RWPE2 (cell line): ENCODE measurements at regions not wholly inside any gene's neighbourhood (a gene's known extent, or its start where the extent isn't known, plus 50 kb on each side); places are given as distances from the start of the nearest gene placed in this dataset.

ENCODE experiments used
- ATAC-seq: fragments of 200-7000 bp; cut with Tn5 transposase; 3 replicates; pipeline ENCODE4 v1.9.1; 2021; ENCODE audit warnings: low read depth
- DNase-seq: peaks from one replicate; pipeline ENCODE4 v3.0.0-alpha.2; 2020; ENCODE audit warnings: low spot score
- H3K27ac ChIP-seq: fragments of 450-650 bp; 2 replicates; pipeline ENCODE4 v1.5.1; 2017; ENCODE audit warnings: mild to moderate bottlenecking; ENCODE audit not compliant: poor library complexity, severe bottlenecking
- H3K27me3 ChIP-seq: fragments of 250-450 bp; sonication (Bioruptor Pico); 2 replicates; pipeline ENCODE4 v1.5.1; 2021; ENCODE audit warnings: mild to moderate bottlenecking, moderate library complexity; ENCODE audit not compliant: insufficient read depth, poor library complexity, severe bottlenecking
- H3K36me3 ChIP-seq: fragments of 250-450 bp; sonication (Bioruptor Pico); 2 replicates; pipeline ENCODE4 v1.5.1; 2020; ENCODE audit warnings: low read depth, mild to moderate bottlenecking, moderate library complexity
- H3K4me1 ChIP-seq: fragments of 250-450 bp; sonication (Bioruptor Pico); 2 replicates; pipeline ENCODE4 v1.5.1; 2021; ENCODE audit warnings: mild to moderate bottlenecking, moderate library complexity; ENCODE audit not compliant: insufficient read depth, poor library complexity, severe bottlenecking
- H3K4me3 ChIP-seq: fragments of 250-450 bp; sonication (Bioruptor Pico); 2 replicates; pipeline ENCODE4 v1.5.1; 2021; ENCODE audit warnings: mild to moderate bottlenecking, moderate library complexity; ENCODE audit not compliant: severe bottlenecking
- H3K9me3 ChIP-seq: fragments of 250-450 bp; sonication (Bioruptor Pico); 2 replicates; pipeline ENCODE4 v1.5.1; 2021; ENCODE audit warnings: mild to moderate bottlenecking, moderate library complexity; ENCODE audit not compliant: severe bottlenecking
- TF ChIP-seq, protein P1 (sequence below): fragments of 450-650 bp; IDR thresholded peaks from one replicate; pipeline ENCODE4 v1.5.1; 2017; ENCODE audit warnings: mild to moderate bottlenecking, moderate library complexity; ENCODE audit not compliant: poor library complexity, severe bottlenecking

GRCh38 chr13:79745081-79745480 lies 264.1 kb downstream of the NDFIP2 start:
- H3K27ac ChIP-seq, result no peak overlapping the region
- no peaks in the 10 kb centered on the region for H3K4me1 ChIP-seq
- H3K27me3 ChIP-seq, result no peaks in the 10 kb centered on the region
- TF ChIP-seq, protein P1, sequence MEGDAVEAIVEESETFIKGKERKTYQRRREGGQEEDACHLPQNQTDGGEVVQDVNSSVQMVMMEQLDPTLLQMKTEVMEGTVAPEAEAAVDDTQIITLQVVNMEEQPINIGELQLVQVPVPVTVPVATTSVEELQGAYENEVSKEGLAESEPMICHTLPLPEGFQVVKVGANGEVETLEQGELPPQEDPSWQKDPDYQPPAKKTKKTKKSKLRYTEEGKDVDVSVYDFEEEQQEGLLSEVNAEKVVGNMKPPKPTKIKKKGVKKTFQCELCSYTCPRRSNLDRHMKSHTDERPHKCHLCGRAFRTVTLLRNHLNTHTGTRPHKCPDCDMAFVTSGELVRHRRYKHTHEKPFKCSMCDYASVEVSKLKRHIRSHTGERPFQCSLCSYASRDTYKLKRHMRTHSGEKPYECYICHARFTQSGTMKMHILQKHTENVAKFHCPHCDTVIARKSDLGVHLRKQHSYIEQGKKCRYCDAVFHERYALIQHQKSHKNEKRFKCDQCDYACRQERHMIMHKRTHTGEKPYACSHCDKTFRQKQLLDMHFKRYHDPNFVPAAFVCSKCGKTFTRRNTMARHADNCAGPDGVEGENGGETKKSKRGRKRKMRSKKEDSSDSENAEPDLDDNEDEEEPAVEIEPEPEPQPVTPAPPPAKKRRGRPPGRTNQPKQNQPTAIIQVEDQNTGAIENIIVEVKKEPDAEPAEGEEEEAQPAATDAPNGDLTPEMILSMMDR, result no peak
- no peak for DNase-seq
- H3K4me3 ChIP-seq, result no peak overlapping the region
- H3K36me3 ChIP-seq, result no peaks in the 10 kb centered on the region
- ATAC-seq, result no peak
- H3K9me3 ChIP-seq, result no peaks in the 10 kb centered on the region

GRCh38 chr13:79742923-79743322 lies 262.0 kb downstream of the NDFIP2 start:
- H3K4me3 ChIP-seq, result no peak overlapping the region
- H3K9me3 ChIP-seq, result no peaks in the 10 kb centered on the region
- no peaks in the 10 kb centered on the region for H3K4me1 ChIP-seq
- TF ChIP-seq, protein P1, result no peak
- no peaks in the 10 kb centered on the region for H3K36me3 ChIP-seq
- no peaks in the 10 kb centered on the region for H3K27me3 ChIP-seq
- ATAC-seq (no peak), DNase-seq (no peak)
- H3K27ac ChIP-seq, result no peak overlapping the region

- Histone ChIP-seq H3K27ac (no peak overlapping the region), H3K27me3 (no peaks in the 10 kb centered on the region), H3K36me3 (no peaks in the 10 kb centered on the region), H3K4me1 (no peaks in the 10 kb centered on the region), H3K9me3 (no peaks in the 10 kb centered on the region), H3K4me3 (no peak overlapping the region)
- TF ChIP-seq, protein P1, result no peak
- DNase-seq (no peak), ATAC-seq (no peak)
These were observed 260.0 kb downstream of the NDFIP2 start for GRCh38 chr13:79740991-79741390.

- Histone ChIP-seq H3K36me3 (no peaks in the 10 kb centered on the region), H3K4me1 (no peaks in the 10 kb centered on the region), H3K9me3 (no peaks in the 10 kb centered on the region), H3K27me3 (no peaks in the 10 kb centered on the region), H3K4me3 (no peak overlapping the region), H3K27ac (no peak overlapping the region)
- TF ChIP-seq, protein P1, result no peak
- DNase-seq (no peak), ATAC-seq (no peak)
These were observed 255.4 kb downstream of the NDFIP2 start for GRCh38 chr13:79736356-79736755.

- TF ChIP-seq, protein P1, result no peak
- no peak overlapping the region for H3K27ac ChIP-seq
- no peak for ATAC-seq
- no peaks in the 10 kb centered on the region for H3K4me1 ChIP-seq
- no peaks in the 10 kb centered on the region for H3K27me3 ChIP-seq
- H3K9me3 ChIP-seq, result no peaks in the 10 kb centered on the region
- no peak for DNase-seq
- no peak overlapping the region for H3K4me3 ChIP-seq
- H3K36me3 ChIP-seq, result no peaks in the 10 kb centered on the region
These were observed 254.3 kb downstream of the NDFIP2 start for GRCh38 chr13:79735228-79735627.
